ENCODE measurements at regions not wholly inside any gene's neighbourhood (a gene's known extent, or its start where the extent isn't known, plus 50 kb on each side); places are given as distances from the start of the nearest gene placed in this dataset.

GRCh38 chr11:116221351-116221750 lies 551.4 kb downstream of the BUD13 start:
- in situ Hi-C loops (cut with HindIII; ENCODE audit: low pct_unique_long_range_greater_than_20kb, low sequenced_read_pairs) (no loop called here), intact Hi-C loops (cut with micrococcal nuclease; ENCODE audit: unreplicated experiment) (no loop called here)
- no peak for ATAC-seq
- DNase-seq (ENCODE audit: low read depth, low spot score) = no peak
- Histone ChIP-seq H3K27ac (ENCODE audit: low read length) (no peak overlapping the region), H3K36me3 (ENCODE audit: control insufficient read depth, insufficient read depth, low read length) (no peaks in the 10 kb centered on the region), H3K27me3 (ENCODE audit: control insufficient read depth, insufficient read depth, low read length) (peaks cover 6% of the 10 kb centered on the region; the same call in 1 of the 2 replicates), H3K4me1 (ENCODE audit: control insufficient read depth, insufficient read depth, low read length) (no peaks in the 10 kb centered on the region), H3K9me3 (ENCODE audit: control insufficient read depth, insufficient read depth, low read depth, low read length) (no peaks in the 10 kb centered on the region), H3K4me3 (ENCODE audit: low read depth in 2 of 2, low read length in 2 of 2) (no peak overlapping the region)
- ChIA-PET POLR2A (no interaction called here), CTCF (no interaction called here)
- TF ChIP-seq TCF7L2 (IDR thresholded peaks at IDR 0.05; ENCODE audit: low read depth, low read length) (no peak), SIN3A (IDR thresholded peaks at IDR 0.05; ENCODE audit: borderline replicate concordance, insufficient read depth, low read depth, low read length) (no peak), CTCF (IDR thresholded peaks at IDR 0.05) (no peak), REST (IDR thresholded peaks at IDR 0.05; ENCODE audit: insufficient read depth in 1 of 2, low read depth in 2 of 2, low read length in 1 of 2) (no peak), POLR2AphosphoS5 (IDR thresholded peaks at IDR 0.05; ENCODE audit: low read depth, low read length) (no peak)
- no TSS peak for BruUV-seq (replicated peaks)

GRCh38 chr11:116219171-116219635 lies 553.6 kb downstream of the BUD13 start:
- TF ChIP-seq CTCF (IDR thresholded peaks at IDR 0.05) (no peak), SIN3A (IDR thresholded peaks at IDR 0.05; ENCODE audit: borderline replicate concordance, insufficient read depth, low read depth, low read length) (no peak), REST (IDR thresholded peaks at IDR 0.05; ENCODE audit: insufficient read depth in 1 of 2, low read depth in 2 of 2, low read length in 1 of 2) (no peak), POLR2AphosphoS5 (IDR thresholded peaks at IDR 0.05; ENCODE audit: low read depth, low read length) (no peak), TCF7L2 (IDR thresholded peaks at IDR 0.05; ENCODE audit: low read depth, low read length) (no peak)
- POLR2A ChIA-PET = no interaction called here
- CTCF ChIA-PET = no interaction called here
- in situ Hi-C loops (cut with HindIII; ENCODE audit: low pct_unique_long_range_greater_than_20kb, low sequenced_read_pairs) (no loop called here), intact Hi-C loops (cut with micrococcal nuclease; ENCODE audit: unreplicated experiment) (no loop called here)
- no peaks in the 10 kb centered on the region for H3K36me3 ChIP-seq (ENCODE audit: control insufficient read depth, insufficient read depth, low read length)
- H3K4me1 ChIP-seq (ENCODE audit: control insufficient read depth, insufficient read depth, low read length) = no peaks in the 10 kb centered on the region
- no peak for DNase-seq (ENCODE audit: low read depth, low spot score)
- no peak for ATAC-seq
- H3K9me3 ChIP-seq (ENCODE audit: control insufficient read depth, insufficient read depth, low read depth, low read length) = no peaks in the 10 kb centered on the region
- no peak overlapping the region for H3K4me3 ChIP-seq (ENCODE audit: low read depth in 2 of 2, low read length in 2 of 2)
- no peak overlapping the region for H3K27ac ChIP-seq (ENCODE audit: low read length)
- BruUV-seq (replicated peaks) = no TSS peak
- peaks cover 3% of the 10 kb centered on the region; the same call in 1 of the 2 replicates for H3K27me3 ChIP-seq (ENCODE audit: control insufficient read depth, insufficient read depth, low read length)
